Pancreas (tissue), 10 donors: ENCODE measurements at regions not wholly inside any gene's neighbourhood (a gene's known extent, or its start where the extent isn't known, plus 50 kb on each side); places are given as distances from the start of the nearest gene placed in this dataset.

ENCODE experiments used
- ATAC-seq, 4 donors: fragments of 200-7000 bp; cut with Tn5 transposase; one replicate each; pipeline versions ENCODE4 v1.8.0 to v1.9.1; 2020; ENCODE audit warnings: mild to moderate bottlenecking in 4 of 4, moderate library complexity in 4 of 4
- DNase-seq, 6 donors: peaks; one replicate each; pipeline ENCODE4 v3.0.0-alpha.2; 2020
- FAIRE-seq: peaks from 2 replicates; lab custom pipeline; 2012; peaks lifted over from hg19 to GRCh38; lab: Jason Lieb, UNC
- H3K27ac ChIP-seq, 4 donors: fragments of 200-600 bp; sonication (generic); 1 replicate in 3 of 4; 2 replicates in 1 of 4; pipeline versions ENCODE4 v1.5.0 to v1.8.0; 2020
- H3K27me3 ChIP-seq, 4 donors: fragments of 200-600 bp; one replicate each; pipeline ENCODE4 v1.8.0; 2021
- H3K36me3 ChIP-seq, 3 donors: fragments of 200-600 bp; sonication (generic) in 1 of 3; one replicate each; pipeline versions ENCODE4 v1.5.0 to v1.8.0; 2020 to 2021
- H3K4me1 ChIP-seq, 3 donors: fragments of 200-600 bp; one replicate each; pipeline ENCODE4 v1.8.0; 2021
- H3K4me3 ChIP-seq, 4 donors: fragments of 200-600 bp; sonication (generic) in 2 of 4; one replicate each; pipeline versions ENCODE4 v1.5.0 to v1.8.0; 2020 to 2021
- H3K9me3 ChIP-seq, 4 donors: fragments of 200-600 bp; one replicate each; pipeline ENCODE4 v1.8.0; 2021
- WGBS, 2 donors: extraction: QIAGEN DNeasy Blood & Tissue Kit; methylation state at CpG; one replicate each; pipeline ENCODE4 v1.1.7; 2013; 5-methylcytosine and 5-hydroxymethylcytosine counted together
- intact Hi-C, 3 donors: fragments of 100-400 bp; cut with DNase I; formaldehyde crosslinking; loops; one replicate each; pipeline versions ENCODE4 v1.11.1 to v1.14.2; 2022
- TF ChIP-seq, protein P1 (sequence below), 4 donors: fragments of 200-600 bp; sonication (generic) in 3 of 4; IDR thresholded peaks; one replicate each; pipeline versions ENCODE4 v1.5.0 to v1.8.0; 2021; ENCODE audit warnings: antibody characterized with exemption in 4 of 4
- donor health status: healthy with polysubstance abuse.
- donor health status: DM: no; HTN: no; CAD: no; lungs with moderate emphysema.
- donor health status: DM: no; HTN: no; CAD: no.
- donor health status: control.
- donor health status: control.
- donor health status: Bipolar disorder and iron deficiency.
- donor health status: DM: yes; HTN: yes; CAD: no.
- donor health status: DM: no; HTN: no; CAD: no.
- donor health status: DM: no; HTN: no; CAD: no.
- donor health status: DM: yes; HTN: yes; CAD: no.

DNA sequence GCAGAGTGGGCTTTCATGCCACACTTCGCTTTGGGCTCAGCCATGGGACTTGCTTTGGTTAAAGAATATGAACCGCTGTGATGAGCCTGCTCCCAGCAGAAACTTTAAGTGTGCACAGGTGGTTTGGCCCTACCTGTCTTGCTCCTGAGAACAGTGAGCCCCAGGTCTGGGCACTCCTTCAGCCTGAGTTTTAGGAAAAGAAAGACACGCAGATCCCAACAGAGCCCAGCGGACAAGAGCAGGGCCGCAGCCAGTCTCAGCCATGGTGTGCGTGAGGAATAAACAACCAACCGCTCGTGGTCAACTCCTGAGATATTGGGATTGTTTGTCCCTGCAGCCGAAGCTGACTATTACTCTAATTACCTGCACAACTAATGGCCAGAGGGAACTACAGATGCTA, 217.1 kb upstream of the C1orf174 start:
- Histone ChIP-seq H3K27me3 (no peaks in the 10 kb centered on the region), H3K4me1 (no peaks in the 10 kb centered on the region), H3K4me3 (no peak overlapping the region), H3K27ac (no peak overlapping the region), H3K9me3 (no peaks in the 10 kb centered on the region), H3K36me3 (no peaks in the 10 kb centered on the region)
- WGBS, 2 donors, result 79 to 90% methylated on average over 9 of the region's 9 CpGs
- TF ChIP-seq, protein P1, sequence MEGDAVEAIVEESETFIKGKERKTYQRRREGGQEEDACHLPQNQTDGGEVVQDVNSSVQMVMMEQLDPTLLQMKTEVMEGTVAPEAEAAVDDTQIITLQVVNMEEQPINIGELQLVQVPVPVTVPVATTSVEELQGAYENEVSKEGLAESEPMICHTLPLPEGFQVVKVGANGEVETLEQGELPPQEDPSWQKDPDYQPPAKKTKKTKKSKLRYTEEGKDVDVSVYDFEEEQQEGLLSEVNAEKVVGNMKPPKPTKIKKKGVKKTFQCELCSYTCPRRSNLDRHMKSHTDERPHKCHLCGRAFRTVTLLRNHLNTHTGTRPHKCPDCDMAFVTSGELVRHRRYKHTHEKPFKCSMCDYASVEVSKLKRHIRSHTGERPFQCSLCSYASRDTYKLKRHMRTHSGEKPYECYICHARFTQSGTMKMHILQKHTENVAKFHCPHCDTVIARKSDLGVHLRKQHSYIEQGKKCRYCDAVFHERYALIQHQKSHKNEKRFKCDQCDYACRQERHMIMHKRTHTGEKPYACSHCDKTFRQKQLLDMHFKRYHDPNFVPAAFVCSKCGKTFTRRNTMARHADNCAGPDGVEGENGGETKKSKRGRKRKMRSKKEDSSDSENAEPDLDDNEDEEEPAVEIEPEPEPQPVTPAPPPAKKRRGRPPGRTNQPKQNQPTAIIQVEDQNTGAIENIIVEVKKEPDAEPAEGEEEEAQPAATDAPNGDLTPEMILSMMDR (IDR thresholded peaks at IDR 0.05), result no peak
- DNase-seq (peak in 1 of 6 donors; percentile 18), ATAC-seq (no peak), FAIRE-seq (no peak)
- intact Hi-C loops, result no loop called here

DNA sequence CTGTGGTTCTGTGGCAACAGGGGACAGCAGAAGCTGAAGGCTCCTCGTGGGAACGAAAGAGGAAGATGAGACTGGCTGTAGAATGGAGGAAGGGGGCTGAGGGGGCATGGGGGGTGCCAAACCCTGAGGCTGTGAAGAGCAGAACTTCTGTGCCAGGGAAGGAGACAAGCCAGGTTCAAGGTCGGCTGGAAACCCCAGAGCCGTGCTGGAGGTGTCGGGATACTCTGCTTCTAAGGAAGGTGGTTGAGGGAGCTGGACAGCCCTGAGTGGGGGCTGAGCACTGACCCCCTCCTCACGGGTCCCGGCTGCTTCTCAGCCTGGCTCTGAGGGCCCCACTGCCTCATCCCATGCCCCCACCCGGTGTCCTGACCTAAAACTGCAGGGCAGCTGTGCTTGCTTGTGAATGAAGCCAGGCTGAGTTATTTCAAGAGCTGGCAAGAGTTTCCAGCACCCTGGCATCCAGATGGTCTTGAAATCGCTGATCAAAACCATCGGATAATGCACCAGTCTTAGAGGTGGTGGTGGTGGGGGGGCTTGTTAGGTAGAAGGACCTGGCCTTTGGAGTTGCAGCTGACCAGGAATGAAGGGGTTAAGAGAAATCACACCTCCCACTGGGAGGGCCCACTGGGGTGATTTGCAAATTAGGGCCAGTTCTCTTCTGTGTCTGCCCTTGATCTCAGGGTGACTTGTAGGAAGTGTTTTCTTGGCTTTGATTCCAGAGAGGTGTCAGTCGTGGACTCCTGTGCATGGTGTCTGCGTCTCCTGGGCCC, 218.9 kb upstream of the C1orf174 start:
- FAIRE-seq (no peak), DNase-seq (peak in 1 of 6 donors; percentile 6), ATAC-seq (no peak)
- Histone ChIP-seq H3K36me3 (no peaks in the 10 kb centered on the region), H3K27me3 (no peaks in the 10 kb centered on the region), H3K4me1 (no peaks in the 10 kb centered on the region), H3K27ac (no peak overlapping the region), H3K9me3 (no peaks in the 10 kb centered on the region), H3K4me3 (no peak overlapping the region)
- TF ChIP-seq, protein P1 (IDR thresholded peaks at IDR 0.05), result no peak
- WGBS, 2 donors, result 44 to 53% methylated on average over 12 of the region's 12 CpGs
- intact Hi-C loops, result no loop called here

DNA sequence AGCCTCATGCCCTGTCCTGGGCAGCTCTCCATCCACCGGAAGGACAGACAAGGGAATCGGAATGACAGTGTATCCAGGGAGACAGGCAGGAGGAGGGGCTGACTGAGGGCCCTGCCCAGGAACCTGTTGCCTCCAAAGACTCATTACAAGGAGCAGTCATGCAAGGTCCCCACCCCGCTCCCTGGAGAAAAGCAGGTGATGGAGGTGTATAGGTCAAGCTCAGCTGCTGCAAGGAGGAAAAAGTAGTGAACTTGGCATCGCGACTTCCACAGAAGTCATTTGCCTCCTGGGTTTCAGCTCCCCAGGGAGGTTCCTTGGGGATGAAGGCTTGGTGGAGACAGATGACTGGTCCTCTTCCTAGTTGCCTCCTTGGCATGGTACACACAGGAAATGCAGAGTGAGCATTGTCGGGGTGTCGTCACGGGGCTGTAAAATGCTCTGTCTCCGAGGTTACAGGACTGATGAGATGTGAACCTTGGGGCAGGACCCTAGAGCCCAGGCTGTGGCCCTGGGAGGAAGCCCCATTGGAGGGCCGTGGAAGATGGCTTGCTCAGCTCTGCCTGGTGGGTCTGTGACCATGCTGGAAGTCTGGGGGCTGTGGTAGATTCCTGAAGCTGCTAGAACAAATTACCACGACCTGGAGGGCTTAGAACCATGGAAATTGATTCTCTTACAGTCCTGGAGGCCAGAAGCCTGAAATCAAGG, 219.6 kb upstream of the C1orf174 start:
- H3K27ac ChIP-seq, result no peak overlapping the region
- WGBS, 2 donors, result 55 to 65% methylated on average over 11 of the region's 11 CpGs
- ATAC-seq, result no peak

DNA sequence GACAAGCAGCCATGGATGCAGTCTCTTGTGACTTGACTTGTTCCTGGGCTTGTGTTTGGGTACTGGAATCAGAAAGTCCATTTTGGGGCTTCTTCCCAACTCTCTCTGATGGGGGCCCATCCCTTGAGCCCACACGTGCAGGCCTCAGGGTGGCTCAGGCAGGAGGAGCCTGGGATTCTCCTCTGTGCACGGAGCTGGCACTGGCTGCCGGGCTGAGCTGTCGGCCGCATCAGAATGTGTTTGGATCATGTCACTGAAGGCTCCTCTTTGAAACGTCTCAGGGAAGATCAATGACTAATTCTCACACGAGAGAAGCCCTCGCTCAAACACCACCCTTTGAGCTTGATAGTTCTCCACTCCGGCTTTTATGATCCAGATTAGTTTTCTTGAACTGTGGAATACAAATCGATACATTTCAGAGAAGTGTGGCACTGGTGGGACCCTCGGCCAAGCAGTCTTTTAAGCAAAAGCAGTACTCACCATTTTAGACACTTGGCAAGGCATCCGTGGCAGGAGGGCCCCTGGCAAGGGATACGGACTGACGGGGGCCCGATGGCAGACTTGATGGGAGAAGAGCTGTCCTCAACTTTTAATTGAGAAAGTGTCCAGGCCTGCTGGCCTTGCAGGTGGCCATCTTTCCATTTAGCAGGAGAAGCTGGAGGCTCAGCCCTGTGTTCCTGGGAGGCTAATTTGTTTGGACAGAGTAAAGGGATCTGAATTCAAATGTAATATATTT, 220.7 kb upstream of the C1orf174 start:
- Histone ChIP-seq H3K36me3 (no peaks in the 10 kb centered on the region), H3K9me3 (no peaks in the 10 kb centered on the region), H3K27me3 (no peaks in the 10 kb centered on the region), H3K4me3 (no peak overlapping the region), H3K4me1 (no peaks in the 10 kb centered on the region), H3K27ac (no peak overlapping the region)
- ATAC-seq (no peak), DNase-seq (peak in 2 of 6 donors; percentile 3 to 30), FAIRE-seq (no peak)
- 45 to 54% methylated on average over 15 of the region's 15 CpGs for WGBS, 2 donors
- intact Hi-C loops, result no loop called here
- TF ChIP-seq, protein P1 (IDR thresholded peaks at IDR 0.05), result no peak

More for the DNA sequence above, 219.6 kb upstream of the C1orf174 start:
- Histone ChIP-seq H3K4me1 (no peaks in the 10 kb centered on the region), H3K4me3 (no peak overlapping the region), H3K36me3 (no peaks in the 10 kb centered on the region), H3K27me3 (no peaks in the 10 kb centered on the region), H3K9me3 (no peaks in the 10 kb centered on the region)
- intact Hi-C loops, result no loop called here
- FAIRE-seq (no peak), DNase-seq (peak in 2 of 6 donors; percentile 4 to 34)
- TF ChIP-seq, protein P1 (IDR thresholded peaks at IDR 0.05), result no peak
